GM19239 (cell line): ENCODE measurements at regions not wholly inside any gene's neighbourhood (a gene's known extent, or its start where the extent isn't known, plus 50 kb on each side); places are given as distances from the start of the nearest gene placed in this dataset.

Experiments
- DNase-seq: peaks from one replicate; pipeline ENCODE4 v3.0.0; 2011; ENCODE audit warnings: low spot score; ENCODE audit not compliant: insufficient read length
- FAIRE-seq: peaks from 2 replicates; lab custom pipeline; 2011; peaks lifted over from hg19 to GRCh38; lab: Jason Lieb, UNC

DNA sequence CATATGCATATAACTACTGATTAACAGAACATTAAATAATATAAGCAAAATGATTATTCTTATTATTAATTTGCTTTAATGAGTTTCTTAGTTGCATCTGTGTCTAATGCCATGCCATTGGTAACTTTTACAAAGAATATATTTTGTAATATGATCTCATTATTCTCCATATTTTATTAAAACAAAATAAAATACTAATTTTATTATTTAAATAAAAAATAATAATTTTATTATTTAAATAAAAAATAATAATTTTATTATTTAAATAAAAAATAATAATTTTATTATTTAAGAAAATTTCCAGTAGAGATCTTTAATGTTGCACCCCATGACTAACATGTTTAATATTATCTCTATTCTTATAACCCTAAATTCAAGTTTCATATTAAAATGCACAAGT lies 771.1 kb downstream of the NR2F2 start:
- no peak for DNase-seq
- no peak for FAIRE-seq

DNA sequence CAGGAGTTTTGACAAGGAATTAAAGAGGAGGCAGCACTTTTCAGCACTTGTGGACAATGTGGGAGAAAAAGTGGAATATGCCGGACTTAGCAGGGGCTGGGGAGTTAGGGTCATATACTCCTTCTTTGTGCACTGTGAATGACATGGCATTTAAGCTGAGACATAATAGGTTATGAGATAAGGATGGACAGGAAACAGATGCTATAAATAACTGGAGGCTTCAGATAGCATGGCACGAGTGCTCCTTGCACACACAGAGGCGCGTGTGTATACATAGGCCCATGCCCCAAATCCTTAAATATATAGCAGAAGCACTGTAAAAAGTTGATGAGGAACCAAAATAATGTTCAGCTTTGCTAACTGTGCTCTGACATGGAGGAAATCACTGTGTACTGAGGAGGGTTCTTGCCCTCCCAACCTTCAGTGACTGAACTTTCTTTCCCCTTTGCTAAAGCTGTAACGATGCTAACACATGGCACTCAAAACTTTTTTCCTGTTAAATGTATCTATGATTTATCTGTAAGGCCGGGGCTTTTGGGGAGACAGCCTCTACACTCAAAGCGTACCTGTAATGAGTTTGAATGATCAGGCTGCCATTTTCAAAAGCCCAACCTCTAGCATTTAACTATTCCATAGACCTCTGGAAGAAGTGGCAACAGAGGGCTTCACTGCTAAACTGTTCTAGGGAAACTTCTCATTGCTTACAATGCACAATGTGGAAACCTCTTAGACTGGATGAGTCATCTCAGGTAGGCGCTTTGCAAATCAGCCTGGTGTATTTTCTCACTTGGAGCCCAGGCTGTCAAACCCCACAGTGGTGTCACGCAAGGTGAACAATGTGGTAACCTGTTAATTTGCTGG lies 784.6 kb downstream of the NR2F2 start:
- DNase-seq, result no peak
- no peak for FAIRE-seq

DNA sequence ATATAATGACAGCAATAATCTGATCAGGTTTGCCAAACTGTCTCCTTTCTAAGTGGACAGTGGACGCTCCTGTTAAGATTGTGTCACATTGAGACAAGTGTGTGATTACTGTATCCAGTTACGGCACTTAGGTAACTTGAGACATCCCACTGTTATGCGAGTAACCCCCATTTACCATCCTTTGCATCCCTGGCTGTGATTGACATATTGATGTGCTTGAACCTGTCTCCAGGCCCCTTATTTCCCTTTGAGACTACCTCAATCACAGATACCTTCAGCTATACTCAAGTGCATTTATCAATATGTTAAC lies 785.2 kb downstream of the NR2F2 start:
- FAIRE-seq, result no peak

DNA sequence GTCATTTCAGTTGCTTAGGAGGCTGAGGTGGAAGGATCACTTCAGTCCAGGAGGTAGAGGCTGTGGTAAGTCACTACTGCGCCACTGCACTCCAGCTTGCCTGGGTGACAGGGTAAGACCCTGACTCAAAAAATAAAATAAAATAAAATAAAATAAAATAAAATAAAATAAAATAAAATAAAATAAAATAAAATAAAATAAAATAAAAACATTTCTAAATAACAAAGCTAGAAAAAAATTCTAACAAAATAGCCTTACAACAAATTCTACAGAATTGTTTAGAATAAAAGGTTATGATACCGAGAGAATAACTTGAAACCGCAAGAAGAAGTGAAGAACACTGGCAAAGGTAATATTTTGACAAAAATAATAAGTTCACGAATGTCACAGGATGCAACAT lies 794.3 kb downstream of the NR2F2 start:
- no peak for DNase-seq
- FAIRE-seq, result no peak

More for the DNA sequence above, 785.2 kb downstream of the NR2F2 start:
- DNase-seq, result no peak

DNA sequence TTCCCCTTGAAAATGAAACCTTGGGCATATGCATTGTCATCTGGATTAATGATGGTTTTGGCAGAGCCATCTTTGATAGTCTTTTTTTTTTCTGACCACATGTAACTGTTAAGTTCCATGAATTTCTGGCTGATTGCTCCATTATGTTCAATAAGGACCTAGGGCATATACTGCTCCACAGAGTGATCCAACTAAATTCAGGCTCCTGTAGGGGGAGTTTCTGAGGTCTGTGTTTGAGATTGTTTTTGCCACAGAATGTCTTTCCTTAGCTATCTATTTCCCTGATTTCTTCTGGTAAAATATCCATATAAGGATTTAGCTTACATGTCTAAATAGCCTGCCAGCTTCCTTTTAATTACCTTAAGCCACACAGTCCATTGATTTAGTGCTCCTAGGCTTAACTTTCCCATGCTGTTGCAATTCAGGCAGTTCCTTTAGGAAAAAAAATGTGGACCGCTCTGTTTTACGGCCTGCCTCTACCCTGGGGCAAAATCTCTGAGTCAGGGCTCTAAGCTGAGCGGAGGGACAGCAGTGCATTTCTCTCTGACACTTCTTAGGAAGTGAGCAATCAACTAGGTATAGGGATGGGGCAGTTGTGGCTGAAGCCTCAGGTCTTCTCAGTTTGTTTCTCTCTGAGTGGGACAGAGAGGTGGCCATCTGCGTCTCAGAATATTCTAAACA lies 796.2 kb downstream of the NR2F2 start:
- no peak for FAIRE-seq
- no peak for DNase-seq

DNA sequence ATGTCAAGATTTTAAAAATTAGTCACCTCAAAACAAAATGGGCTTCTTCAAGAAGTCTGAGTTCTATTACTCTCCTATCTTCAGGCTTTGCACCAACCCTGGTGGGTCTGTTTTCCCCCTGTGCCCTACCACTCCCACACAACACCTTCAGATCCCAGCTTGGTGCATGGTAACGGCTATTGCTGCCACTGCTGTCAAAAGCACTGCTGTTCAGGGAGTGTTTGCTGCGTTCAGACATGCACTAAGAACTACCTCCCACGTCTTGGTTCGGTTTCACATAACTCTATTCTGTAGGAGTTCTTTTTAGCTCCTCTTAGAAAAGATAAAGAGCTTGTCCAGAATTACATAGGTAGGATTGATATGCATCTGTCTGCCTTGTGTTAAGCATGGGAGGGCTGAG lies 799.2 kb downstream of the NR2F2 start:
- FAIRE-seq, result no peak
- no peak for DNase-seq

DNA sequence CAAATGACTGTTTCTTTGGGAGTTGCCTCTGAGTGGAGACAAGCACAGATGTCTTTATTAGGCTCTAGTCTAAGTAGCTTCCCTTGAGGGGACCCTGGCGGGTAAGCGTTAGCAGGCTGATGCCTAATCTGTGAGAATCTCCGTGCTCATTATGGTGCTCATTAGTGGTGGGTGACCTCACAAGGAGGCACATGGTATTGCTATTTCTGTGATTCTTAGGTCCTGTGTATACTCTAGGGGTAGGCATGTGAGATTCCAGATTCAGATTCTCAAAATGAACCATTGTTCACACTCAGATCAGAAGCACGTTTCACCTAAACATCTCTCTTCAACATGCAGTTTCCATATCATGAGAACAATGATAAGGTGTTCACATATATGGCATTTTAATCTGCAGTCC lies 809.7 kb downstream of the NR2F2 start:
- FAIRE-seq, result no peak
- no peak for DNase-seq

DNA sequence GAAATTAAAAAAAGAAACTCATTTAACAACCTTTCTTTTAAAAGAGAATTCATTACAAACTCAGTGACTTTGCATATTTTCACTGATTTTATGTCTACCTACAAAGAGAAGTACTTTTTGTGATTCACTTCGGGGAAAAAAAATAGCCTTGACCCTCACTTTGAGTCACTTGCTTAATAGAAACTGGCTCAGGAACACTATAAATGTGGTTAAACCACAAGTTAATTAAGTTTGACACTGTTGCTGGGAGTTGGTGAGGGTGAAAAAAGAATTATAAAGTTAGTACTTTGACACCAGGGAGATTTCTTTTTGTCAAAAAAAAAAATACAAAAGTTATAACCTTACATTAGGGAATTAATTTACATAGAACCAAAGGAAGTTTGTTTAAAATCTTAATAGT lies 810.9 kb downstream of the NR2F2 start:
- DNase-seq (no peak), FAIRE-seq (no peak)

DNA sequence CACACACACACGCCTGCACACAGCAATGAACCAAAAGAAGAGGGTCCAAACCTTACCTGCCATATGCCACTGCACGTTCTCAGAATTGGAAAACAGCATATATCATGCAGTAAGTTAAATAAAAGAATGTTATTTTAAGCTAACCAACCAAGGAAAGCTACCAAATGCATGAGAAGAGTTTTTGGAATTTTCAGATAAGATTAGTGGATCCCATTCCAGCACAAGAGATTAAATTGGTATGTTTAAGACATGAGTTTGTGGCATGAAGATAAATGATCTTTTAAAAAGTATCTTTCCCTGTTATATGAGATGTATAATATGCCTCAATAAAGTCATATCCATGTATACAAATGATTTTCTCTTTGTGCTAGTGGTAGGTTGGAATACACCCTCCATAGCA lies 811.4 kb downstream of the NR2F2 start:
- FAIRE-seq (no peak), DNase-seq (no peak)

DNA sequence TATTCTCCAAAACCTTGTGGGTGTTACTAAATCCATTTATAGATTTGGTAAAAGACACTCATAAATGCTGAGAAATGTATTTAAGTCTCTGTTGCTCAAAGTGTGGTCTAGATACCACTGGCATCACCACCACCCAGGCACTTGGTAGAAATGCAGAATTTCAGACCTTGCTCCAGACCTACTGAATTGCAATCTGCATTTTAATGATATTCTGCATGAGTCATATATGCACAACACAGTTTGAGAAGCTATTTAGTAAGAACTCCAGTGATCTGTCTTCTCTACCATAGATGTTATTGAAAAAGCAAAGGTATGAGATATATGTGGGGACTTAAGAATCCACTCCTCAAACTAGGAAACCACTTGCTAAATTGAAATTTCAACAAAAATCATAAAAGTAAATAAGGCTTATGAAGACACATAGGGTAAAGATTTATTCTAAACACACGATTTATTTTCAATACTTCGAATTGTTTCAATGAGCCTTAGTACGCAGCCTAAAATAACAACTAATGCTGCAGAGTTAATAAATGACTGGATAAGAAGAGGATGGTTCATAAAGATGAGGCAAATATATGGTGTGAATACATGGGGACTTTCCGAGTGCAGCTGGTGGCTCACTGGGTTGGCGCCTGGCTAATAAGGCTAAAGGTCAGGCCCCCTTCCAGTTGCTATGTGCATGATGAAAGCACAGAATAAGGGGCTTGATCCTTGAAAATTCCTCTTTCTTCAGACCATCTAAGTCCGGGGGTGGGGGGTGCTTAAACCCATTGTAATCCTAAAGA lies 813.3 kb downstream of the NR2F2 start:
- DNase-seq, result no peak
- FAIRE-seq, result no peak

DNA sequence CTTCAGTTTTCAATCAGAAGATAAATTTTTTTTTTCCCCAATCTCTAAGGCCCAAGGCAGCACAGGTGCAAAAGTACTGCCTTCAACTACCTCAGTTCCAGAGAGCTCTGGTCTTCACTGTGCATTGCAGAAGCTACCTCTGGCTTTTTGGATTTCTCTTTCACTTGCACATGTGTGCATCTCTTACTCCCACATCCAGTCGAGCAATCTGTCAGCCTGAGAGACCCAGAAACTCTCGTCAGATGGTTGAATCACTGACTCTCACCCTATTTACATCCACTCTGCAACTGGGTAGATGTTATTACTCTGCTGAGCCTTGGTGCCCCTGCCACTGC lies 813.8 kb downstream of the NR2F2 start:
- FAIRE-seq (no peak), DNase-seq (no peak)

DNA sequence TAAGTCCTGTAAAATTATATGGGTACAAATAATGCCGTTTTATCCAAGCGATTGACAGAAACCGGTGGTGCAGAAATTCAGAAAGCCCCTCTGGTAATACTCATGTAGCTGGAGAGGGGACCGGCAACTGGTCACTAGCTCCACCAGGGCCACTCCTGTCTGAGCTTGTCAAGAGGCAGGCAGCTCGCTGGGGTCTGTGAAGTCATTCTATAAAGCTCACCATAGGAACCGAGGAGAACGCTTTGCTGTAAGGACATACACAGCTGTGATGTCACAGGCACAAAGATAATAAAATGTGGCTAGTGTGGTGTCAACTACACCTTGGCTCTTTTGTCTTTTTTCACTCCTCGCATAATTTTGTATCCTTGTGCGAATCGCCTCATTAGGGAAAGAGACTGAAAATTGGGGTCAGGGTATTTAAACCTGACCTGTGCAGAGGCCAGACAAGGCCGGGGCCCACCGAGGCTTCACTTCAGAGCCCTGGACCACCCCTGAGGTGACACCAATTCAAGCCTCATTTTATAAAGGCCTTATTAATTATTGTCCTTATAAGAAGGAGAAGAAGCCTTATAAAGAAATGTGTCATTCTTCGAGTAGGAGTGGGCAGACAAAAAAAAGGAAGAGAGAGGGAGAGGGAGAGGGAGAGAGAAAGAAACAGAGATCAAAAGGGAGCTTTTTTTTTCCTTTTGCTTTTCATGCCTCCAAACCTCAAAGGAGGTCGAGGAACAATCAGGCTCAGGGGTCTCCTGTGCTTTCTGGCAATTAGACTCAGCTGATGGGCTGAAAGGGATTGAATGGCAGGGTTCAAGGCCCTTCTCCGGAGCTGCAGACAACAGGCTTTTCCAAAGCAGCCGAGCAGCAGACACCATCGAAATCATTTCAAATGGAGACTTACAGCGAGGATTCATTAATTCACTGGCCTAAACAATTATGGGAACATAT lies 813.3 kb upstream of the ARRDC4 start:
- FAIRE-seq, result no peak
- DNase-seq, result no peak

DNA sequence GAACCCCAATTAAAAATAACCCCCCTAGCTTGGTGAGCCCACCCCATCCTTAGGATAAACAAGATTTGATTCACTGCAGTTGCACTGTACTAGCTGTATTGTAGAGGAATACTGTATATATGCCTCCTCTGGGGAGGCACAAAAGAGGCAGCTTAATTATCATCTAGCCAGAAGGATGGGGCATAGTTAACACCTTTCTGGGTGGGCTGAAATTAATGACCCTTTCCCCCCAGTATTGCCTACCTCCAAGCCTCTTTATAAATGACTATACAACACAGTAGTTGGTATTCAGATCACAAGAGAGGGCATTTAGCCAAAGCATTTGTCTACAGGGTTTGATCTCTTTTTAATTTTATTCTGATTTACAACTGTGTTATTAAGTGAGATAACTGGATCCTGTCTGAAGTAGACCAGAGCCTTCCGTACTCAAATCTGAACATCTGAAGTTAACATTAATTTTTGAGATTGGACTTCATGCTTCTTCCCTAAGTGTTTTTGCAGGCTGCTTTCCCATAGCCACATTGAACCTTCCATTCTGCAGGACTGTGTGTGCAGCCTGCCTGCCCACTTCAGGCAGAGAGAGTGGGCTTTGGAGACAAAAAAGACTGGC lies 807.0 kb upstream of the ARRDC4 start:
- FAIRE-seq, result no peak
- no peak for DNase-seq

DNA sequence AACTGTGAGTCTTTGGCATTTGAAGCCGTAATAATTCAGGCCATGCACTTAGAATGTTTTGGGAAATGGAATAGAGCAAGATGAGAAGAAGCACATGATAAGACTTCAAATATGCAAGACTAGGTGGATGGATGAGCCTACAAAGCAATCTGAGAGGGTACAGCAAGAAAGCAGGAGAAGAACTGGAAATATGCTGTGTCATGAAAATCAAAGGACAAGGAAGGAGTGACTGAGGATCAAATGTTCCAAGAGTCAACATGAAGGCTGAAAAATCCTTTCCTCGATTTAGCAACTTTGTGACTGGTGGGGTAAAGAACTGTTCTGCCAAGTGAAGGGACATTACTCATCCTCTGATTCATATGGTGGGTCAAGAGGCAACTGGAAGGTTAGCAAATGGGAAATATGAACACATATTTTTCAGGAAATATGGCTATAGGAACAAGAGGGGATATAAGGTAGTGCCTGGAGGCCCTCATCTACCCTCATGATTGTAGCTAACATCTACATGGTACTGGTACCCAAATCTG lies 803.7 kb upstream of the ARRDC4 start:
- no peak for FAIRE-seq
- DNase-seq, result no peak

DNA sequence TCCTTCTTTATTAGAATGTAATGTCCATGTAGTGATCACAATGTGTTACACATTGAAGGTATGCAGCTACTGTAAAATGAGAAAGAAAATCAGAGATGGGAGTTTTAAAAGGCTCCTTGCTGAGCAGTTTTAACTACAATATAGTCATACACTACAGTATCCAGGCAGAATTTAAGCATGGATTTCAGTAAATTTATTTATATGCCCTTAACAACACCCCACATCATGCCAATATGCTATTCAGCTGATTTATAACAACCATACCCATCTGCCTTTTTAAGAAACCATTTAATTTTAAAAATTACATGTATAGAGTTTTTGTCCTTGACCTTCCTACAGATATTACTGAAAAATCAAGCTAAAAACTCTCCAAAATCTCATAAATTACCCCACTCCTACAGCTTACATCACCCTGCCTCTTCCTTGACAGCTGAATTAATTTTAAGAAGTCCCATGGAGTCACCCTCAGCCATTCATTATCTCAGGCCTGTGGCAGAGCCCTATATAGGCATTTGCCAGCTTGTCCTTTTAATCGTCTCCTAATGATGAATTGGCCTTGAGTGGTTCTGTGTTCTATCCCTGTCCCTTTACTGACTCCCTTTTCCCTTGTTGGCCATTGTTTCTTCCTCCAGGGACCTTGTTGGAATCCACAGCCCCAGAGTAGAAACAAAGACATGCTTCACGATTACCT lies 797.6 kb upstream of the ARRDC4 start:
- FAIRE-seq (no peak), DNase-seq (no peak)

DNA sequence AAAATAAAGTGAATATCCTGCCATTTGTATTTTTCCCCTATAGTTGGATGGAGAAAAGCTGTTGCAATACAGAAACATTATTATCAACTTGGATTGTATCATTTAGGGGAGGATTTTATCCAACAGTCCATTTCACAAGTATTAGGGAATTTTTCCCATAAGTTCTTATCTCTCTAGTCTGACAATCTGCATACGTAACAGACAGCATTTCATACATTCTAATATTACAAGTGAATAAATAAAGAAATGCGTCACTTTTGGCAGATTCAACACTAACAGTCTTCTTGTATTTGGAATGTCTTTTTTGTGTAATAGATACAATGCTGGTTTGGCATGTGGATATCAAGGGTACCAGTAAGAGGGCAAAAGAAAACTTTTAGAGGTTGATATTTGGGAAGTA lies 795.3 kb upstream of the ARRDC4 start:
- no peak for FAIRE-seq
- DNase-seq, result no peak

DNA sequence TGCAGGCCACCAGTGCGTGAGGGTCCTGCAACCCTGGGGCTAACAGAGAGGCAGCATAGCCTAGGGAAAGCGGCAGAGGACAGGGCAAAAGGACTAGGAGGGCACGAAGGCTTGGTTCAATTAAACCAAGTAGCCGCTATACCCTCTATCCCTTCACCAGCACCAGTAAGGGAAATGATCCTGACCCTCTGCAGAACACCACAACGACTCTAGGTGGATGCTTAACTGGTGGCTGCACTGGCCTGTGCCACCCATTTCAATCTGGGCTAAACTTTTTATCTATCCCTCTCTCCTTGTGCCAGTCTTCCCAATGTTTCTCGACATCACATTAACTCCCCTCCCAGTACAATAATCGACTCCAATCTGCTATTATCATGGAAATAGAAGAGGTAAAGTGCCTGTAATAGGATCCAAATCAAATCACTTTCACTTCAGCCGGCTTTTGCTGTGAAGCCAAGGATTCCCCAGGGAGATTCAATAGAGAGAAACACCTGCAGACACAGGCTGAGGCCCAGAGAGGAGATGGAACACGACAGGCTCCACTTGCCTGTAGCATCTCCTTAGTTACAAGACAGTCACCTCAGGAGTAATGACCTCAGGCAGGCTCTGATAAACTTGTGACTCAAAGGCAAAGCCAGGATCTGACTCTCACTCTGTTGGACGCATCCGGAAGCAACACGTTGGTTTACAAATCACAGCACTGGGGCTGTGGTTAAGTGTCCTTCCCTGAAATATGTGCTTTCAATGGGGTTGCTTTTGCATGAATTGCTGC lies 791.6 kb upstream of the ARRDC4 start:
- FAIRE-seq (no peak), DNase-seq (no peak)

DNA sequence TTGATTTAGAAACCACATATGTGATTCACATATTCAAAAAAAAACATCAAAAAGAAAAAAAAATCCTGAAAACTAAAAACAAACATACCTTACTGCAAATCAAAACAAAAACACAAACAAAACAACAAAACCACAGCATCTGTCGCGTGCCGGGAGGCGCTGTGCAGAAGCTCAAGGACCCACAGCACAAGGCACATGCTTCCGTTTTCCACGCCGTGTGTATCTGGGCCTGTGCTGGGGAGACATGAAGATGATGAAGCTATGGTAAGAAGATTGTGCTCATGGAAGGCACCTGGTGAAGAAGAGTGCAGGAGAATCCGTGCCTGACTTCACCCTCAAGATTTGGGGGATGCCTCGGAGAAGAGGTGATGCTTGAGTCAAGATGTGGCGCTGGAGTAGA lies 788.9 kb upstream of the ARRDC4 start:
- no peak for FAIRE-seq
- no peak for DNase-seq
